Ovary (tissue), 3 donors: ENCODE measurements at regions not wholly inside any gene's neighbourhood (a gene's known extent, or its start where the extent isn't known, plus 50 kb on each side); places are given as distances from the start of the nearest gene placed in this dataset.

ENCODE experiments used
- CTCF ChIP-seq, 3 donors: fragments of 450-650 bp in 2 of 3; fragments of 200-600 bp in 1 of 3; IDR thresholded peaks; one replicate each; pipeline versions ENCODE4 v1.5.1 to v1.8.0; 2016 to 2022; ENCODE audit warnings: antibody characterized with exemption in 3 of 3, mild to moderate bottlenecking in 1 of 3
- EP300 ChIP-seq: sonication (generic); formaldehyde crosslinking; IDR thresholded peaks from one replicate; pipeline ENCODE4 v1.6.1; 2017; ENCODE audit warnings: antibody characterized with exemption
- POLR2A ChIP-seq: fragments of 450-650 bp; IDR thresholded peaks from one replicate; pipeline ENCODE4 v1.6.1; 2017; ENCODE audit warnings: antibody characterized with exemption, mild to moderate bottlenecking, moderate library complexity
- donor health status: DM: no; HTN: no; CAD: no.

GRCh38 chr16:52312716-52313115 lies 234.2 kb downstream of the TOX3 start:
- no peak for TF ChIP-seq CTCF (IDR thresholded peaks at IDR 0.05)
- no peak for TF ChIP-seq POLR2A
- TF ChIP-seq EP300, result no peak
